Heart right ventricle (tissue), 16 donors: ENCODE measurements at regions not wholly inside any gene's neighbourhood (a gene's known extent, or its start where the extent isn't known, plus 50 kb on each side); places are given as distances from the start of the nearest gene placed in this dataset.

Experiments used
- ATAC-seq, 8 donors: fragments of 200-7000 bp; cut with Tn5 transposase; one replicate each; pipeline ENCODE4 v1.9.1; 2020; ENCODE audit warnings: mild to moderate bottlenecking in 8 of 8, moderate library complexity in 8 of 8, moderate number of reproducible peaks in 1 of 8
- DNase-seq, 2 donors: peaks; one replicate each; pipeline ENCODE4 v3.0.0-alpha.2; 2020
- H3K27ac ChIP-seq, 10 donors: fragments of 200-600 bp; sonication (generic) in 2 of 10; one replicate each; pipeline versions ENCODE4 v1.5.0 to v1.8.0; 2020 to 2022; ENCODE audit warnings: mild to moderate bottlenecking in 3 of 10
- H3K27me3 ChIP-seq, 7 donors: fragments of 200-600 bp; one replicate each; pipeline ENCODE4 v1.8.0; 2021 to 2022; ENCODE audit warnings: mild to moderate bottlenecking in 2 of 7
- H3K36me3 ChIP-seq, 9 donors: fragments of 200-600 bp; sonication (generic) in 1 of 9; one replicate each; pipeline versions ENCODE4 v1.5.0 to v1.8.0; 2020 to 2022; ENCODE audit warnings: mild to moderate bottlenecking in 2 of 9
- H3K4me1 ChIP-seq, 9 donors: fragments of 200-600 bp; sonication (generic) in 1 of 9; one replicate each; pipeline versions ENCODE4 v1.5.0 to v1.8.0; 2020 to 2022; ENCODE audit warnings: mild to moderate bottlenecking in 4 of 9
- H3K4me3 ChIP-seq, 10 donors: fragments of 200-600 bp; sonication (generic) in 2 of 10; one replicate each; pipeline versions ENCODE4 v1.5.0 to v1.8.0; 2020 to 2022; ENCODE audit warnings: mild to moderate bottlenecking in 7 of 10, moderate library complexity in 2 of 10
- H3K9me3 ChIP-seq, 11 donors: fragments of 200-600 bp in 10 of 11; sonication (generic) in 2 of 11; one replicate each; pipeline versions ENCODE4 v1.5.0 to v1.8.0; 2013 to 2022; ENCODE audit warnings: mild to moderate bottlenecking in 2 of 11, control low read depth in 1 of 11, moderate library complexity in 1 of 11
- CTCF ChIP-seq, 9 donors: fragments of 200-600 bp; sonication (generic) in 2 of 9; IDR thresholded peaks; one replicate each; pipeline versions ENCODE4 v1.5.0 to v1.8.0; 2021 to 2022; ENCODE audit warnings: antibody characterized with exemption in 9 of 9, mild to moderate bottlenecking in 5 of 9, moderate library complexity in 1 of 9
- WGBS, 2 donors: extraction: QIAGEN DNeasy Blood & Tissue Kit; methylation state at CpG; one replicate each; pipeline ENCODE4 v1.1.7; 2013; ENCODE audit warnings: inconsistent platforms in 1 of 2; 5-methylcytosine and 5-hydroxymethylcytosine counted together
- intact Hi-C, 10 donors: fragments of 100-400 bp; cut with DNase I; formaldehyde crosslinking; loops; one replicate each; pipeline versions ENCODE4 v1.11.1 to v1.14.2; 2022
- donor health status: Arrhythmogenic right ventricular cardiomyopathy.
- donor health status: ischemic (EF 13 %, LVEDD 7.1; RV severe dilation, severe dysfunction).
- donor health status: healthy with polysubstance abuse.
- donor health status: DM: no; HTN: yes; CAD: no.
- donor health status: DM: no; HTN: no; CAD: no.
- donor health status: ischemic (EF 25% LVEDD 6.9; RV normal size, moderate dysfunction).
- donor health status: ischemic (EF 25% LVEDD 5.7; RV mildly dilated, moderate dysfunction).
- donor health status: healthy.
- donor health status: DM: yes; HTN: yes; CAD: no.
- donor health status: Ischemic cardiomyopathy.
- donor health status: ischemic (EF 35%, LVEDD 5.7; RV mildly dilated, moderate dysfunction).
- donor health status: nonischemic (EF 11% LVEDD 7.7; RV severe dilation, severe dysfunction).
- donor health status: DM: yes; HTN: yes; CAD: no.
- donor health status: PGD.
- donor health status: ischemic (EF 29% LVEDD 5.4; RV normal size, mild dysfunction).
- donor health status: nonischemic (EF 23%, LVEDD 6.1; RV moderate dilation, normal function).

GRCh38 chr9:7601739-7602138 is 197.8 kb downstream of the DMAC1 start:
- H3K4me3 ChIP-seq, result no peak overlapping the region
- TF ChIP-seq CTCF (IDR thresholded peaks at IDR 0.05), result no peak
- WGBS, 2 donors, result 80 to 83% methylated on average over 2 of the region's 2 CpGs
- no peak overlapping the region for H3K27ac ChIP-seq
- intact Hi-C loops, result no loop called here
- ATAC-seq (no peak), DNase-seq (no peak)
- no peaks in the 10 kb centered on the region for H3K27me3 ChIP-seq
- H3K4me1 ChIP-seq, result no peaks in the 10 kb centered on the region
- H3K36me3 ChIP-seq, result no peaks in the 10 kb centered on the region
- H3K9me3 ChIP-seq, result no peaks in the 10 kb centered on the region

GRCh38 chr9:7597716-7598115 is 201.9 kb downstream of the DMAC1 start:
- H3K27me3 ChIP-seq, result no peaks in the 10 kb centered on the region
- 97 to 98% methylated on average over 11 of the region's 11 CpGs for WGBS, 2 donors

GRCh38 chr9:7592321-7593316 is 207.0 kb downstream of the DMAC1 start:
- Histone ChIP-seq H3K9me3 (peaks cover 0 to 29% (median 7%) of the 10 kb centered on the region in 11 donors), H3K4me1 (no peaks in the 10 kb centered on the region), H3K36me3 (no peaks in the 10 kb centered on the region), H3K27me3 (no peaks in the 10 kb centered on the region), H3K27ac (no peak overlapping the region), H3K4me3 (no peak overlapping the region)
- ATAC-seq (no peak), DNase-seq (no peak)
- intact Hi-C loops, result no loop called here
- TF ChIP-seq CTCF (IDR thresholded peaks at IDR 0.05), result peak in 2 of 9 donors; percentile 10 to 24
- 60 to 66% methylated on average over 10 of the region's 10 CpGs for WGBS, 2 donors

More at GRCh38 chr9:7597716-7598115, 201.9 kb downstream of the DMAC1 start:
- TF ChIP-seq CTCF (IDR thresholded peaks at IDR 0.05), result no peak
- intact Hi-C loops, result no loop called here
- Histone ChIP-seq H3K27ac (no peak overlapping the region), H3K36me3 (no peaks in the 10 kb centered on the region), H3K4me3 (no peak overlapping the region), H3K9me3 (peaks cover 0 to 29% (median 7%) of the 10 kb centered on the region in 11 donors), H3K4me1 (no peaks in the 10 kb centered on the region)
- no peak for DNase-seq
- ATAC-seq, result no peak

- H3K9me3 ChIP-seq, result peaks cover 0 to 29% (median 7%) of the 10 kb centered on the region in 11 donors
- no peaks in the 10 kb centered on the region for H3K27me3 ChIP-seq
- no peak overlapping the region for H3K27ac ChIP-seq
- ATAC-seq (no peak), DNase-seq (no peak)
- H3K36me3 ChIP-seq, result no peaks in the 10 kb centered on the region
- no peak overlapping the region for H3K4me3 ChIP-seq
- H3K4me1 ChIP-seq, result no peaks in the 10 kb centered on the region
- intact Hi-C loops, result no loop called here
- TF ChIP-seq CTCF (IDR thresholded peaks at IDR 0.05), result no peak
- WGBS, 2 donors, result 85 to 94% methylated on average over 2 of the region's 2 CpGs
These were observed 208.1 kb downstream of the DMAC1 start for GRCh38 chr9:7591501-7591900.
